T-helper 1 cell treated with Interleukin-12 subunit alpha and Interleukin-12 subunit beta and Interleukin-4 antibody, amounts not matched to agents 30 μg/mL and 1 μg/mL, for 36 hours (primary cell): ENCODE measurements at regions not wholly inside any gene's neighbourhood (a gene's known extent, or its start where the extent isn't known, plus 50 kb on each side); places are given as distances from the start of the nearest gene placed in this dataset.
A peak's percentile ranks its signal among the peaks of the same experiment; 100 is the strongest.
"Not testable (repeated sequence)": the region's sequence is repeated elsewhere in the genome, so short reads cannot be mapped to it uniquely, and the experiment has no call there.

ENCODE experiments used
- H3K27ac Mint-ChIP-seq: one replicate; pipeline ENCODE4 v1.8.0; 2021; ENCODE audit warnings: mild to moderate bottlenecking, mixed read lengths
- H3K27me3 Mint-ChIP-seq: one replicate; pipeline ENCODE4 v1.8.0; 2021; ENCODE audit warnings: low read depth, mixed read lengths
- H3K36me3 Mint-ChIP-seq: one replicate; pipeline ENCODE4 v1.8.0; 2021; ENCODE audit warnings: low read depth, mixed read lengths
- H3K4me1 Mint-ChIP-seq: one replicate; pipeline ENCODE4 v1.8.0; 2021; ENCODE audit warnings: low read depth, mixed read lengths
- H3K4me3 Mint-ChIP-seq: one replicate; pipeline ENCODE4 v1.8.0; 2021; ENCODE audit warnings: mild to moderate bottlenecking, moderate library complexity, mixed read lengths
- H3K9me3 Mint-ChIP-seq: one replicate; pipeline ENCODE4 v1.8.0; 2021; ENCODE audit warnings: mixed read lengths

DNA sequence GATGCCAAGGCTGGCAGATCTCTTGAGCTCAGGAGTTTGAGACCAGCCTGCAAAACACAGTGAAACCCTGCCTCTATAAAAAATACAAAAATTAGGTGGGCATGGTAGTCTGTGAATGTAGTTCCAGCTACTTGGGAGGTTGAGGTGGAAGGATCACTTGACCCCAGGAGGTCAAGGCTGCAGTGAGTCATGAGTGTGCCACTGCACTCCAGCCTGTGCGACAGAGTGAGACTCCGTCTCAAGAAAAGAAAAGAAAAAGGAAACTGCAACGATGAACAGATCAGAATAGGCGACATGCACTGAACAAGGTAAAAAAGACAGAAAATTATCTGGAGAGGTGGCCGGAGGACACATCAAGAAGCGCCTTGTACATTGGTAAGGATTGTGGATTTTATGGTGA lies 273.7 kb upstream of the AMIGO2 start:
- H3K9me3 Mint-ChIP-seq: peaks cover 2% of the 10 kb centered on the region
- peak overlapping the region; percentile 79 for H3K4me3 Mint-ChIP-seq
- H3K27ac Mint-ChIP-seq: peak overlapping the region; percentile 75
- H3K27me3 Mint-ChIP-seq: no peaks in the 10 kb centered on the region
- H3K36me3 Mint-ChIP-seq: peaks cover 12% of the 10 kb centered on the region
- peaks cover 49% of the 10 kb centered on the region for H3K4me1 Mint-ChIP-seq

GRCh38 chr12:47352067-47352466 lies 272.3 kb upstream of the AMIGO2 start:
- Mint-ChIP-seq H3K27me3 (no peaks in the 10 kb centered on the region), H3K4me1 (peaks cover 45% of the 10 kb centered on the region), H3K27ac (peak overlapping the region; percentile 75), H3K9me3 (peaks cover 2% of the 10 kb centered on the region), H3K4me3 (peak overlapping the region; percentile 48), H3K36me3 (peaks cover 6% of the 10 kb centered on the region)

- H3K27ac Mint-ChIP-seq: no peak overlapping the region
- H3K9me3 Mint-ChIP-seq: peaks cover 2% of the 10 kb centered on the region
- no peaks in the 10 kb centered on the region for H3K27me3 Mint-ChIP-seq
- H3K4me3 Mint-ChIP-seq: no peak overlapping the region
- peaks cover 41% of the 10 kb centered on the region for H3K4me1 Mint-ChIP-seq
- peaks cover 4% of the 10 kb centered on the region for H3K36me3 Mint-ChIP-seq
Observed at GRCh38 chr12:47351526-47351925, 271.8 kb upstream of the AMIGO2 start.

DNA sequence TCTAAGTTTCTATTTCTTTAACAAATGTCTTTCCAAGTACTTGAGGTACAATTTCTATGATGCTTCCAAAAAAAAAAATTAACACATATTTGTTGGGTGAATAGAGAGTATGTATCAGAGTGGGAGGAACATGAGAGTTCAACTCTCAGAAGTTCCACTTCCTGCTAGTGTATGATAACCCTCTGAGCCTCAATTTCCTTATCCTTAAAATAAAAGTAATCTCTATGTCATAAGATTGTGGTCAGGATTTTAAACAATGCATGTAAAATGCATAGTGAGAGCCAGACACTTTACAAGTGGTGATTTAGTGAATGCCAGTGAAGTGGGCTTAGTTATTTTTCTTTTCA lies 270.3 kb upstream of the AMIGO2 start:
- Mint-ChIP-seq H3K27me3 (no peaks in the 10 kb centered on the region), H3K27ac (peak overlapping the region; percentile 86), H3K36me3 (peaks cover 1% of the 10 kb centered on the region), H3K9me3 (no peaks in the 10 kb centered on the region), H3K4me3 (peak overlapping the region; percentile 37), H3K4me1 (peaks cover 29% of the 10 kb centered on the region)

DNA sequence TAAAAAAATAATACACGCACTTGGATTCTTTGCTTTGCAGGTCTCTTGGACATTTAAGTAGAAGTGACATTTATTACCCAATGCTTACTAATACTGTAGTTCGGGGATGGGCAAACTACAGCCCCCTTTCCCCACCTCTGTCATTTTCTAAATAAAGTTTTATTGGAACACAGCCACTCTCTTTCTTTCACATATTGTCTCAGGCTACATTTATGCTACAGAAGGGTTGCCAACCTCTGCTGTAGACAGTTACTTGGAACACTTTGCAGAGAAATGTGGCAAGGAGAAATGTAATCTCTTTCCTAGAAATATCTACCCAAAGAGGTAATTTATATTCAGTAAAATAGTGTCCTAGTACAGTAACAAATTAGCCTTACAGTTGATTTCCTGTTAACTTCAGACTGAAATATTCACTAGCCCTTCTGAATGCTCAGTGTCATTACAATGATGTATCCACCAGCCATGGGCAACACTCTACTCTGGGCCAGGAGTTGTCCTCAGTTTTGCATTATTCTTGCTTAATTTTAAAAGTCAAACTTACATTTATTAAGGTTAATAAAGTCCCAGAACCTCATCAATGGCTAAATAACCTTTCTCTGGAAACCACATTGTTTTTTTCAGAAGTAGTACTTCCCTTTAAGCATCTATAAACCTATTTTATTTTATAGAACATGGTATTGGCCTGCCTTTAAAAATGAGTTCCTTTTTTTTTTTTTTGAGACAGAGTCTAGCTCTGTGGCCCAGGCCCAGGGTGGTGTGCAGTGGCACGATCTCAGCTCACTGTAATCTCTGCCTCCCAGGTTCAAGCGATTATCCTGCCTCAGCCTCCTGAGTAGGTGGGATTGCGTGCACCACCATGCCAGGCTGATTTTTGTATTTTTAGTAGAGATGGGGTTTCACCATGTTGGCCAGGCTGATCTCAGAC lies 269.6 kb upstream of the AMIGO2 start:
- Mint-ChIP-seq H3K36me3 (peaks cover 1% of the 10 kb centered on the region), H3K9me3 (no peaks in the 10 kb centered on the region), H3K27ac (peak overlapping the region; percentile 86), H3K4me3 (peak overlapping the region; percentile 37), H3K27me3 (no peaks in the 10 kb centered on the region), H3K4me1 (peaks cover 29% of the 10 kb centered on the region)

- H3K4me3 Mint-ChIP-seq: no peak overlapping the region
- no peaks in the 10 kb centered on the region for H3K27me3 Mint-ChIP-seq
- H3K9me3 Mint-ChIP-seq: peaks cover 4% of the 10 kb centered on the region
- H3K27ac Mint-ChIP-seq: no peak overlapping the region
- peaks cover 22% of the 10 kb centered on the region for H3K4me1 Mint-ChIP-seq
- H3K36me3 Mint-ChIP-seq: peaks cover 1% of the 10 kb centered on the region
Observed at GRCh38 chr12:47348206-47348605, 268.4 kb upstream of the AMIGO2 start.

GRCh38 chr12:47346251-47347019 lies 266.7 kb upstream of the AMIGO2 start:
- peaks cover 20% of the 10 kb centered on the region for H3K4me1 Mint-ChIP-seq
- no peaks in the 10 kb centered on the region for H3K27me3 Mint-ChIP-seq
- H3K27ac Mint-ChIP-seq: no peak overlapping the region
- H3K36me3 Mint-ChIP-seq: no peaks in the 10 kb centered on the region
- no peak overlapping the region for H3K4me3 Mint-ChIP-seq
- H3K9me3 Mint-ChIP-seq: peaks cover 11% of the 10 kb centered on the region

GRCh38 chr12:47343684-47344567 lies 264.2 kb upstream of the AMIGO2 start:
- H3K4me1 Mint-ChIP-seq: peaks cover 3% of the 10 kb centered on the region
- H3K36me3 Mint-ChIP-seq: peaks cover under 1% of the 10 kb centered on the region
- peaks cover 11% of the 10 kb centered on the region for H3K9me3 Mint-ChIP-seq
- no peaks in the 10 kb centered on the region for H3K27me3 Mint-ChIP-seq
- H3K4me3 Mint-ChIP-seq: no peak overlapping the region
- no peak overlapping the region for H3K27ac Mint-ChIP-seq

DNA sequence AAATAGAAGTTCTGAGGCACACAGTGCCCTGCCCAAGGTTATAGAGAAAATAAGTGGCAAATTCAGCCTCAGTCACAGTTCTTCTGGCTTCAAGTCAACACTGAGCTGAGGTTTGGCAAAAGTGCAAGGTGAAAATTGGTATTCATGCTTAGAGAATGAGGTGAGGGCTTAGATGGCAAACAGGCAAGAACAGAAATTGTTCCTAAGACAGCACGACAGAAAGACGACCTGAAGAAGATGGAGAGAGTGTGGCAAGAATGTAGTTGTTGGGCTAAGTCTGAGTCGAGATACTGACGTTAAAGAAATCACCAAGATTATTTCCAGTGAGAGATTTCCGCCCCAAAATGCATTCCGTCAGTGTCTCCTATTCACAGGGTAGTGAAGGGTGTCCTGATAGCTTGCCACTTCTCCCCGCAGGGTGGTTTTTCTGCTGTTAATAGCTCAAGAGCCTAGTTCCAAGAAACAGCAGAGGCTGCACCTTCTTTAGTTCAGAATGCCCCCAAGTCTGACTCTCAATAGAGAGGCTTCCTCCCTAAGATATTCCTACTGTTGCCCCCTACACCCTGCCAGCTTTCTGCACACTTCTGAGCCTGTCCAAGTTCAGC lies 260.8 kb upstream of the AMIGO2 start:
- no peaks in the 10 kb centered on the region for H3K27me3 Mint-ChIP-seq
- H3K36me3 Mint-ChIP-seq: peaks cover 13% of the 10 kb centered on the region
- no peak overlapping the region for H3K27ac Mint-ChIP-seq
- no peak overlapping the region for H3K4me3 Mint-ChIP-seq
- peaks cover 35% of the 10 kb centered on the region for H3K9me3 Mint-ChIP-seq
- peaks cover 5% of the 10 kb centered on the region for H3K4me1 Mint-ChIP-seq

DNA sequence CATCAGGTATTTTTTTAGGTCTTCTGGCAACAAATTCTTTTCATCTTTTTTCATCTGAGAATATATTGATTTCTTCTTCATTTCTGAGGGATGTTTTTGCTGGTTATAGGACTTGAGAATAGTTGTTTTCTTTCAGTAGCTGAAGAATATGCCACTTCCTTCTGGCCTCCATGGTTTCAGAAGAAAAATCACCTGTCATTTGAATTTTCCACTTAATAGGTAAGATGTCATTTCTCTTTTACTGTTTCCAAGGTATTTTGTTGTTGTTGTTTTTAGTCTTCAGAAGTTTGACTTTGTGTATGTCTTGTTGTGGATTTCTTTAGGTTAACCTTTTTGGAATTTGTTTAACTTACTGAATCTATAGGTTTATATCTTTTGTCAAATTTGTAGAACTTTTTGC lies 257.8 kb upstream of the AMIGO2 start:
- no peaks in the 10 kb centered on the region for H3K27me3 Mint-ChIP-seq
- peaks cover 14% of the 10 kb centered on the region for H3K36me3 Mint-ChIP-seq
- H3K27ac Mint-ChIP-seq: no peak overlapping the region
- peaks cover 30% of the 10 kb centered on the region for H3K9me3 Mint-ChIP-seq
- no peak overlapping the region for H3K4me3 Mint-ChIP-seq
- H3K4me1 Mint-ChIP-seq: peaks cover 9% of the 10 kb centered on the region

- Mint-ChIP-seq H3K9me3 (peaks cover 26% of the 10 kb centered on the region), H3K36me3 (peaks cover 11% of the 10 kb centered on the region), H3K4me1 (peaks cover 19% of the 10 kb centered on the region)
- H3K4me3 Mint-ChIP-seq, H3K27ac Mint-ChIP-seq, H3K27me3 Mint-ChIP-seq: not testable (repeated sequence)
Observed at GRCh38 chr12:47333271-47333858, 253.6 kb upstream of the AMIGO2 start.

GRCh38 chr12:47328831-47329545 lies 249.2 kb upstream of the AMIGO2 start:
- Mint-ChIP-seq H3K27me3 (no peaks in the 10 kb centered on the region), H3K4me3 (no peak overlapping the region), H3K27ac (peak overlapping the region; percentile 28), H3K36me3 (no peaks in the 10 kb centered on the region), H3K9me3 (peaks cover 4% of the 10 kb centered on the region), H3K4me1 (peaks cover 14% of the 10 kb centered on the region)

DNA sequence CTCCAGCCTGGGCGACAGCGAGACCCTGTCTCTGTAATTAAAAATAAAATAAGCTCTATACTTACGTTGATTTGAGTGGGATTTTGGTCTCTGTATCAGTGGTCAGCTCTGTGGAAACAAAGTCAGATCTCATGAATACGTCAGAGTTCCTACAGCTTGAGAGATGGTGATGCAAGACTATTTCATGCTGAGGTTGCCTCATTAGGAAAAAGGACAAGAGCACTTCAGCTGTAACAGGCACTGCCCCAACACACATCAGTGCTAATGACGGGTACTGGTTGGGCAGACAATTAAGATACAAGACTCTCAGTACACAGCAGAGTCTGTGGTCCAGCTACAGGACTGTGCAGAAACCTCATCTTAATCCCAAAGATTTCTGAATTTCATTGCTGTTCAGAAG lies 246.4 kb upstream of the AMIGO2 start:
- H3K36me3 Mint-ChIP-seq: no peaks in the 10 kb centered on the region
- H3K4me1 Mint-ChIP-seq: peaks cover 14% of the 10 kb centered on the region
- H3K27me3 Mint-ChIP-seq: no peaks in the 10 kb centered on the region
- no peak overlapping the region for H3K27ac Mint-ChIP-seq
- H3K9me3 Mint-ChIP-seq: peaks cover 4% of the 10 kb centered on the region
- no peak overlapping the region for H3K4me3 Mint-ChIP-seq
